Stimulated activated CD4-positive, alpha-beta T cell treated with anti-CD3 and anti-CD28 coated beads, Interleukin-4, amount 100 ng/mL, for 1 hour (primary cell): ENCODE measurements at regions not wholly inside any gene's neighbourhood (a gene's known extent, or its start where the extent isn't known, plus 50 kb on each side); places are given as distances from the start of the nearest gene placed in this dataset.
"Not testable (repeated sequence)": the region's sequence is repeated elsewhere in the genome, so short reads cannot be mapped to it uniquely, and the experiment has no call there.

ENCODE experiments used
- DNase-seq: peaks from one replicate; pipeline ENCODE4 v3.0.0-alpha.2; 2020

DNA sequence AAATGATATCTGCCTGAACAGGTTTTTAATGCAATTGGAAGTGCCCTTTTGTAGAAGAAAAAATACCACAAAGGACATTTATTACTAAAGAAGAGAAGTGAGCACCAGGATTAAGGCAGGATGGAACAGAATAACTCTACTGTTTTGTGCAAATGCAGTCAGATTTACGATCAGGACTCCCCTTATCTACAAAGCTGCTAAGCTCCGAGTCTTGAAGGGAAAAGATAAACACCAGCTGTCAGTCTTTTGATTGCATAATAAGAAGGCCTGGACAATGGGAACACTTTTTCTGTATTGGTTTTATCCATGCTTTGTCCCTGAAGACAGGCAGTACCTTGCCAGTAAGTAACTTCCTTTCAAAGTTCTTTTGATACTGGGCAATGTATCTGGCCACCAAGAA lies 797.9 kb upstream of the SLC35B3 start:
- DNase-seq = no peak

DNA sequence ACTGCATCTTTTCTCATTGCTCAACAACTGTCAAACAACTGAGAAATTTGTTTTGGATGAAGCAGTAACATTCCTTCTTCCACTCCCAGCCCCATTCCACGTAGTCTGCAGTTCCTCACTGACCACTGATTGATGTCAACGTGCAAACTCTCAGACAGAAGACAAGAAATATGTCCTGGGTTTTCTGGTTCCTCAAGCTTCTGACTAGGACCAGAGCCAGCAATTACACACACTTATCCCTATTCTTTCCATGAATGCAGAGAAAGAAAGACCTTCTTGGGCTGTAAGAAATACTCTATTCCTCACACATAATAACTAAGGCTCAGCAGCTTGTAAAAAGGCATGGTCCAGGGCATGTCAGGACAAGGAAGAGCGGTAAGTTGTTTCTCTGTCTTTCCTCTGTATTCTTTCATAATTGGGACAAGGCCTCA lies 790.1 kb upstream of the SLC35B3 start:
- DNase-seq = no peak

DNA sequence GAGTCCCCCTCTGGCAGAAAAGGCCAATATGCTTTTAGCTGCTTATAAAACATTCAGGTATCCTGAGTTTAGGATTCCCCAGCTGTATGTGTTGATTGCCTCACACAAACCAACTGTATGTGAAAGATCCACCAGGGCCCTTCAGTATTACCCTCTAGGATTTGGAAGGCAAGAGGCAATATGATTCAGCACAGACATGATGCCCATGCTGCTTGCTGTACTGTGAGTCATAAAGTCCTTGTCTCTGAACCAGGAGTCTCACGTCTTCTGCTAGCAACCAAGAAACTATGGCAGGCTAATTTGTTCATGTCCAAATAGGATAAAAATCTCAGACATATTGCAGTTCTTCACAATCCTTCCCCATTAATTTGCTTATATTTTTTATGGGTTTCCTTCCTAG lies 789.2 kb upstream of the SLC35B3 start:
- no peak for DNase-seq

DNA sequence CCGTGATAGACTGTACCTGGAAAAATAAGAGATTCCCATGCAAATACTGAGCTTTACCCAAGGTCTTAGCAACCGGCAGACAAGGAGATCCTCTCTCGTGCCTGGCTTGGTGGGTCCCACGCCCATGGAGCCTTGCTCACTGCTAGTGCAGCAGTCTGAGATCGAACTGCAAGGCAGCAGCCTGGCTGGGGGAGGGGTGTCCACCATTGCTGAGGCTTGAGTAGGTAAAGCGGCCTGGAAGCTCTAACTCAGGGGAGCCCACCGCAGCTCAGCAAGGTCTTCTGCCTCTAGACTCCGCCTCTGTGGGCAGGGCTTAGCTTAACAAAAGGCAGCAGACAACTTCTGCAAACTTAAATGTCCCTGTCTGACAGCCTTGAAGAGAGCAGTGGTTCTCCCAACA lies 778.4 kb upstream of the SLC35B3 start:
- not testable (repeated sequence) for DNase-seq

DNA sequence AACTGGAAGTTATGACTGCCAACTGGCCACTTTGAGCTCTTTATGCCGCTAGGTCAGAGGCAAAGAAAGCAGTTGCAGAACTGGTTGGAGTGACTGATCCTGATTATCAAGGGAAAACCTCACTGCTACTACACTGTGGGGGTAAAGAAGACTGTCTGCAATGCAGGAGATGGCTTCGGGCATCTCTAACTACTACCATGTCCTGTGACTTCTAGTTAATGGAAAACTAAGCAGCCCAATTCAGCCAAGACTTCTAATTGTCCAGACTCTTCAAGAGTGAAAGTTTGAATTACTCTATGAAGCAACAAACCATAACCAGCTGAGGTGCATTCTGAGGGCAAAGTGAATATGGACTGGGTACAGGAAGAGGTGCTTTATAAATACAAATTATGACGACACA lies 773.6 kb upstream of the SLC35B3 start:
- DNase-seq = no peak

DNA sequence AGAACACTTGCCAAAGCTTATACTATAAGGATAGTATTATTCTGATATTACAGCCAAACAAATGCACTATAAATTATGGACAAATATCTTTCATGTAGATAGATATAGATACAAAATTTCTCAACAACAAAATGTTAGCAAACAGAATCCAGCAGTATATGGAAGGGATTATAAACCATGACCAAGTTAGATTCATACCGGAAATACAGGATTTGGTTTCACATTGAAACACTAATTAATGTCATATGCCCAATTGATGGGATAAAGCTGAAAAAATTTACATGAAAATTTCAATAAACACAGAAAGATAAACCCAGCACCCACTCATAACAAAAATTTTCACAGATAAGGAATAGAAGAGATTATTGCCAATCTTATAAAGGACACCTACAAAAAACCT lies 770.3 kb upstream of the SLC35B3 start:
- no peak for DNase-seq

DNA sequence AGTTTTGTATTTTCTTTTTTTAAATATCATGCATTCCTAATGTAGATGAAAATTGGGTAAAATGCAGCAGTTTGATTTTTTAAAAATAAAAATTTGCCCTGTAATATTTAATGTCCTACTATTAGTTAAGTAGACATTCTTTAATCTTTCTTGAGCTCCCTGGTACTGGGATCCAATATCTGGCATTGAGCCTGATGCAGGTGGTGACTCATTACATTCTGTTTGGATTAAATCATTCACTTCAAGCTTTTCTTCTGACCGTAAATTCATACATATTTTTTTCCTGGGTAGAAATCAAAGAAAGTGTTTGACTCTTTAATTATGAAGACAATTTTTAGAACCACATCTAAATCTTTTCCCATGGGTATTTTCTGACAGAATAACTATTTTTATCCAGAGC lies 768.8 kb upstream of the SLC35B3 start:
- no peak for DNase-seq

DNA sequence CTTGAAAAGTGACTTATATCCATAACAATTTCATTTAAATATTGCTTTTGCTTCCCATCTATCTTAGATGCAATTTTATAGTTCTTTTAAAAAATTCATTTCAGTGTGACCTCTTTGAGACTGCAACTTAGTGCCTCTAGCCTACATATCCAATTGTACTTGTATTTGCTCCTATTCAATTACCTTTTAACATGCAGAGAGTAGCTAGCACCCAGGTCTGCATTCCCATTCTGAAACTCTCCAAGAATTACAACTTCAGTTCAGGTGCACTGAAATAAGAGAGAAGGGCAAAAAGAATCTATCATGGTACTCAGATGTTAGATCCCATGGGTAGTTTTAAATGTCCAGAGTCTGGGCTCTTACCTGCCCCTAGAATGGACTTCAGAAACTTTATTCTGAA lies 765.4 kb upstream of the SLC35B3 start:
- no peak for DNase-seq

DNA sequence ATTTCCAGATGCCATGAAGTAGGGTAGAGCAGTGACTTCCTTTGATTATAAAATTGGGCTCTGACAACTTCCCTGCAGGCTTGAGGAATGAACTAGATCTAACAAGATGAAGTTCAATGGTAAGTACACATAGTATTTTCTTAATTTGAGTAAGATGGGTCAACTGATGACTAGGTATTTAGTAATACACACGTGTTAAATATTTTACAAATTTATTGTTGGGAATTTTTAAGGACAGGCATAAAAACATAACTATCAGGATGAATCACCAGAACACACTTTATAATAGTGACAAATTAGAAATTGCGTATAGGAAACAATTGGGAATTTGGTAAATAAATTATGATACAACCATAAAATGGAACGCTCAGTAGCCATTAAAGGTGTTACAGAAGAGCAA lies 762.4 kb upstream of the SLC35B3 start:
- no peak for DNase-seq

DNA sequence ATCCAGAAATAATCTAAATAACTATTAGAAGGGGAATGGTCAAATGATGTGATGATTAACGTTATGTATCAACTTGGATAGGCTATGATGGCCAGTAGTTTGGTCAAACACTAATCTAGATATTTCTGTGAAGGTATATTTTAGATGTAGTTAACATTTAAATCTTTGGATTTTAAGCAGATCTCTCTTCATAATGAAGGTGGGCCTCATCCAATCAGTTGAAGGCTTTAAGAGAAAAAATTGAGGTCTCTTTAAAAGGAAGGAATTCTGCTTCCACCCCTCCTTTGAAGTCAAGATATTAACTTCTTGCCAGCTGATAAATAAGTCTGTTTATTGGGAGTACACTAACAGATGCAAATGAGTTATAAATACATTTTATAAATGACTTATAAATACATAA lies 760.0 kb upstream of the SLC35B3 start:
- DNase-seq = no peak

DNA sequence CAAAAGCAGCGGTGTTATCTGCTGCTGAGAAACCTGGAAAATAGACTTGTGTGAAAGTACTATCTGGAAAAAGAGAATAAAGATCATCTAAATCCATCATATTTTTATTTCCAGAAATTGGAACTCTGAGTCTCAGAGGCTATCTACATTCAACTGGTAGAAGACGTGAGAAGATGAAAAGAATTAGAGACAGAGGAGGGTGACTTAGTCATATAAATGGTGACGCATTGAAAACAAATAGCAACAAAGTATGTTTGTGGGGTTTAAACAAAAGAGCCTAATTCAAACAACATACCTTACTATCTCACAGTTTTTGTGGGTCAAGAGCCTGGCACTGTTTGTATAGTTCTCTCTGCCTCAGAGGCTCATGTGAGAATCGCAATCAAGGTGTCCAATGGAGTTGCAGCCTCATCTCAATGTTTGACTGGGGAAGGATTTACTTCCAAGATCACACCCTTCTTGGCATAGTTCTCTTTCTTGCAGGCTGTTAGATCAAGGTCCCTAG lies 757.1 kb upstream of the SLC35B3 start:
- no peak for DNase-seq

DNA sequence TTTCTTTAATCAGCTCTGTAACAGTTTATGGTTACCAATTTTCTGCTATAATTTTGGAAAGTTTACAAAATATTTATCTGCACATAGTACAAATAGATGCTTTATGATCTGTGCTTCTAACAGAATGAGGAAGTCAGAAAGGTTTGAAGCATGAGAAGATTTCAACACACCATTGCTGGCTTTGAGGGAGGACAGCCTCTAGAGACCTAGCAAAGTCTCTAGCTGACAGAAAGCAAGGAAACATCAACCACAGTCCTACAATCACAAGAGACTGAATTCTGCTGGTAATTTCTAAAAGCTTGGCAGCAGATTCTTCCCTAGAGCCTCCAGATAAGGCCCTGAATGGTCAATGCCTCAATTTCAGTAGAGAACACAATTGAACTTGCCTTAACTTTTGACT lies 750.8 kb upstream of the SLC35B3 start:
- no peak for DNase-seq

DNA sequence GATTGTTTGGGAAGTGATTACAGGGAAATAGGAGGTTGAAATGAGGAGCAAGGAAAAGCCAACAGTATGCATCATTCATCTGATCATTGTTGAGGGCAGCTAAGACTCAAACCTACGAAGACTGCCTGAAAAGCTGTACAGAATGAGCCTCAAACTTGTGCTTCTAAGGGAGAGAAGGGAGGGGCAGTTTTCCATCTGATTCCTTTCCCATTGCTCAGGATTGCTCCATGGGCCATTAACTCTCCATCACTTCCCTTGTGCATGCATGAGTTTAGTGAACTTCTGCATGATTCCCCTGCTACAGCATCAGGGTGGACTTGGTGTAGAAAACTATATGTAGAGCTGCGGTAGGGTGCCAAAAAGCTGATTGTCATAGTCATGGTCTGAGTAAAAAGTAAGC lies 742.7 kb upstream of the SLC35B3 start:
- DNase-seq = no peak

DNA sequence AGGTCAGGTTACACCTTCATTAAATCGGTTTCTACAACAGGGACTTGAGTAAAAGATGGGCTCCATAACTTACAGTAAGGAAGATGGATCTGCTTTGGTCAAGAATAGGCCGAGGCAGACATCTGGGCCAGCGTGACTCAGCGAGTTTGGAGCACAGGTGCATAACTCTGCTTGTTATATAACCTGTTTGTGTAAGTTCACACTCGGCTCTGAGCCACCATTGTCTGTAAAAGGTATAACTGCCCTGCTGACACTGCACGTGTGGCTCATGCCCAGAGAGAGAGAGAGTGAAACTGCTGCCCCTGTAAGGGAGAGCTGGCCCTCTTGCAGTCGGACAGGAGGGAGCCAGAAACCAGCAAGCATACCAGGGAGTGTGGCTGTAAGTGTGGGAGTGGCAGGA lies 737.9 kb upstream of the SLC35B3 start:
- no peak for DNase-seq

DNA sequence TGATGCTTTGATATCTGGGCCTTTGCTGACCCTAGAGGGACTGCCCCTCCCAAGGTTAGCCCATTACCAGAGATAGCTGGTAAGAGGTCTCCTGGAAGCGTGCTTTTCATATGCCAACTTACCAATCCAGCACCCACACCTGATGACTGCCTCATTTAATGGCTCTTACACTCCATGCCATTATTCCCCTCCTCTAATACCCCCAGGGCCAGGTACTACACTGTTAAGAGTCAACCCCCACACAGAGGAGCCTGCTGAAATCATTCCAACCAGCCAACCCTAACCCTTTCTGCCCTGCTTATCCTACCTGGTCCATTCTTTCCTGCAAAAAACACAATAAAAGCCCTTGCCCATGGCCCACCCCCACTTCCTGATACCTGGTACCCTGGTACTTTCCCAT lies 736.8 kb upstream of the SLC35B3 start:
- no peak for DNase-seq

DNA sequence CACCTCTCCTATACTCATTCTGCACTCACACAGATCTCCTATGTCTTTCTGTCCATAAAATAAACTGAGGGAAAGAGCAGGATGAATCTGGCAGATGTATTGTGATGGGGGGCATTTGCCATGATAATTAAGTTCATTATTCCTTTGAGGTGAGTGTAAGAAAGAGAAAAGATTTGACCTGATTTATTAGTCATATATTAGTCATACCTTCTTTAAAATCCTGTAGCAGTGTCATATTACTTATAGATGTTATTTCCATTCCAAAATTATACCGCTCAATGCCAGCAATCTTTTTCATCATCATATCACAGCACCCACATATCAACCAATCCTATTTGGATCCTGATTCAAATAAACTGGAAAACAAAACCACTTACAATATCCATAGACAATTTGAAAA lies 733.3 kb upstream of the SLC35B3 start:
- DNase-seq = no peak

DNA sequence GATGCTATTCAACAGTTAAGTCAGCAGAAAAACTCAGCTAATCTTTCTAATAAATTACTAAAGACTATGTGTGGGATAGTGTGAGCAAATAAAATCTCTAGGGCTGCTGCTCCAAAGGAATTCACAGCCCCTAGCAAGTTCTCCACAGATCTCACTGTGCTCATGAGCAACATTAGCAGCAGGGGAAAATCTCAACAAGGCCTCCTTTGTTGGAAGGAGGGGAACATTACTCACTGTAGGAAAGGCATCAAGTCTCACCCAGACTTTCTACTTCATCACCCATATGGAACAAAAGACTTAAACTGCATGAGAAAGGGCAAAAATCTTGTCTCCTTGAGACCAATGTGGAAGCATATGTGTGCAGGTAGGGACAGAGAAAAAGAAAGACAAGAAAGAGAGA lies 726.4 kb upstream of the SLC35B3 start:
- DNase-seq = no peak

DNA sequence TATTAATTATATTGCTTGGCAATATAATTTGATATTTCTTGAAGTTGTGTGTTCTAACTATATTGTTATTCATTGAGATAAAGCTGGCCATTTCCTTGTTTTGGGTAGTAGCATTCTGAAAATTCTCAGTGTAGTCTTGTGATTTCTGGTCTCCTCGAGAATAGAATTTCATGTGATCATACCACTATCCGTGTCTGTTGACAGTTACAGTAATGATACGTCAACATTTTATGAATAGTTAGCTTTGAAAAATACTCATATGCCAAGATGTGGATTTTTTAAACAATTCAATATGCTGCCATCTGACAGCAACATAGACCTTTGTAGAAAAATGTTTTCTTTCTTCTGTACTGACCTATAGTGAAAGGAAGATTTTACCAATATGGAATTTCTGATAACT lies 723.7 kb upstream of the SLC35B3 start:
- no peak for DNase-seq

DNA sequence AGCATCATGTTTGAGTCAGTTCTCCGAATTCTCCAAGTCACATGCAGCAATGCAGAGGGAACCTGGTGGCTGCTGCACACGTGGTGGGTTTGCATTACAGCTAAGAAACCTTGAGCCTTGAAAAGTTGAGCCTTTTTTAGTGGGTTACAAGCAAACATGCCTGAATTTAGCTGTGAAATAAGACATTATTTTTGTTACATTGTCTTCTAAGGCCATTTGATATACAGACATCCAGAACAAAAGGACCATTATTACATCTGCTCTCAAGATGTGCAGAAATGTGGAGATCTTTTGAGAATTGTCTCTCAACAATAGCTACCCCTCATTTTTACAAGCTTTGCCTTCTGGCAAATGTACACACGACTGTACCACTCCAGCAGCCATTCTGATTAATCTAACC lies 720.5 kb upstream of the SLC35B3 start:
- no peak for DNase-seq

DNA sequence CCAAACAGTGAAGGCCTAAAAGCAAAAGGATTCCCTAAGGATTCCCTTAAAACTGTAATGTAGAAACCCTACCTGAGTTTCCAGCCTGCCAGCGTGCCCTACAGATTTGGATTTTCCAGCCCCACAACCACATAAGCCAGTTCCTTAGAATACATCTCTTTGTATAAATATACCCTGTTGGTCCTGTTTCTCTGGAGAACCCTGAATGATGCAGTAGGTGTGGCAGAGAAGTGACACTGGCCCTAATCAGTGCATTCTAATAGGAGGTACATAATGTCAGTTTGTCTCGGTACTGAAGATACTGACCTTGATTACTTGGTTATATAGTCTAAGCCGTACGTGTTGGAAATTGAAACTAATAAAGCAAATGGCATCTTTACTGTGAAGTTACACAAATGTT lies 707.8 kb upstream of the SLC35B3 start:
- no peak for DNase-seq

DNA sequence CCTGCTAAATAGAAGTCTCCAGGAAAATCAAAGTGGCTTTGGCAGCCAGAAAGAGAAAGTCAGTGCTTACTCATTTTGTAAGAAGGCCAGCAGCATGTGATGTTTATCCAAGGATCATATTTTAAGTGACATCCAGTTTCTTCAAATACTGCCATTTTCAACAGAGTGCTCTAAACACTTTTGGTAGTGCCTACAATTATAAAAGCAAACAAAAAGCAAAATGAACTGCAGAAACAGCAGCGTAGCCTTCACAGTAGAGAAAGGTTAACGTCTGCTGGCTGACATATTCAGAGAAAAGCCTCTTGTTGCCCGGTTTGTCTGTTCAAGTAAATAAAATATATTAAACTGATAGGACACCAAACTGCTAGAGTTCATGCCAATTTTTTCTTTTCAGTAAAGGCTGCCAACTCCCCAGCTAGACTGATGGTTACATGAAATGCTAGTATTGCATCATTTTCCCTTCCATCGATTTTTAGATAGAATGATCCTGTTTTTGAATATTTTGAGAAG lies 705.7 kb upstream of the SLC35B3 start:
- DNase-seq = no peak

DNA sequence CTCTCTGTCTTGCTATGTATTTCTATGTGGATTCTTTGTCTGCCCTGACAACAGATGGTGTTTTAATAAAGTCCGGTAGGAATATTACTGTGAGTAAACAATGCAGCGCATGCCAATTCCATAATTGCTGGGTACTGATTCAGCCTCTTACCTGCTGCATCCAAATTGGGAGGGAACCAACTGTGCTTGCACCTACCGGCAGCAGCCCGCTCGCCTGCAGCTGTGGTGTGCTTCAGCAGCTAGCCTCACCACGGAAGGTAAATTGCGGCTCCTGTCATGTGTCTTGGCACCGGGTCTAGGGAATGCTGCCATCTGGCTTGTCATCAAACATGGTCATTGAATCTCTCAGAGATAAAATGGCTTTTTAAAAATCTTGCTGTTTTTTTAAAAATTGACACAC lies 704.8 kb upstream of the SLC35B3 start:
- DNase-seq = no peak

DNA sequence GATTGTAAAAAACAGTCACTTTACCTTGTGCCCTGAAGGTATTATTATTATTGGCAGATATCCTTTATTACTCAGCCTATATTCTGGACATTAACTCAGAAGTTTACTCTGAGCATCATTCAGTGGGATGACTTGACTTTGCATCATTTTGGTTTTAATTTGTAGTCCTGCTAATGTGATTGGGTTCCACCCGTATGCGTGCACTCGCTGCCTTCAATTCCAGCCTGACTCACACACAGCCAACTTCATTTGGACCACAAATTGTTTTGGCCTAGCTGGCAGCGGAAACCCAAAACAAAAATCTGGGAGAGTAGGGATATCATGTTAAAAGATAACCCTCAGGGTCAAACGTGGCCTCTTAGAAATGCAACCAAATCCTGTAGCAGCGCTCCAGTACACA lies 704.4 kb upstream of the SLC35B3 start:
- no peak for DNase-seq

DNA sequence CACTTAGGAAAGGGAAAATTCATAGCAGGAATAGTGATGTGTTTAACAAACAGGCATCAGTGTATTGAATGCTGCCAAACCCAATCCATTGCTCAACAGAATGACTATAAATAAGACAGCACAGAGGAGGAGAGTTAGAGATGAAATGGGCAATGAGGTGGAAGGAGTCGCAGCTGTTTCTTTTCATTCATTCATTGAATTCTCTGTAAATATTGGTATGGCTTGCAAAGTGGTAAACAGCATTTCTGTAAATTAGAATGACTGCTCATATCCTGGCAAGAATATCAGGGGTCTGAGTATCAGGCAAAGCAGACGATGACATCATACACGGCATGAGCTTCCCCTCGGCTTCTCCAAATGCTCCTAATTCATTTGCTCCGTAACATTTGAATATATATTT lies 703.6 kb upstream of the SLC35B3 start:
- no peak for DNase-seq

DNA sequence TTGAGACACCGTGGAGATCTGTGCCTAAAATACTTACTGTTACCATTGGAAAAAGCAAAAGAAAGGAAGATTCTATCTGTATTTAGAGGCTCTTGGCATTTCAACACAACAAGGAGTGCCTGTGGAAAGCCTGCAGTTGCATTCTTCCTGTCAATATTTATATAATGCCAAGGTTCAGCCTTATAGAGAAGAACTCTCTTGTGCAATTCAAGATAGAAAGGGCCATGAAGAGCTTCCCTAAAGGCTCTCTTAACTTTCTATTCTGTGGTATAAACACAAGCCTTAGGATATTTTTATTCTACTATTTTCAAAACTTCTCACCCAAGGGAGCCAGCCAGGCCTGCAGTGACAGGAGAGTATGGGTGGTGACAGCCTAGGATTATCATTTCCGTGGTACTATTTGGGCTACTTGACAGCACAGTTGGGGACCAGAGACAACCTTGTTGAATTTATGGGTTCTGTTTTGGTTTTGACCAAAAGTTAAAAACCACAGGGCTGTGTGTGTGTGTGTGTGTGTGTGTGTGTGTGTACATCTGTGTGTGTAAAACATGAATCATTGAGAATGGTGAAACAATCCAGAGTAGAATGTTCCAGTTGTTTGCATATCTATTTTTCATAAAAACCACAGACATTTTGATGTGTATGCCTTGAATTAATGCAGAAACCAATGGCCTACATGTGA lies 700.9 kb upstream of the SLC35B3 start:
- no peak for DNase-seq
